ENCODE measurements at regions not wholly inside any gene's neighbourhood (a gene's known extent, or its start where the extent isn't known, plus 50 kb on each side); places are given as distances from the start of the nearest gene placed in this dataset.

DNA sequence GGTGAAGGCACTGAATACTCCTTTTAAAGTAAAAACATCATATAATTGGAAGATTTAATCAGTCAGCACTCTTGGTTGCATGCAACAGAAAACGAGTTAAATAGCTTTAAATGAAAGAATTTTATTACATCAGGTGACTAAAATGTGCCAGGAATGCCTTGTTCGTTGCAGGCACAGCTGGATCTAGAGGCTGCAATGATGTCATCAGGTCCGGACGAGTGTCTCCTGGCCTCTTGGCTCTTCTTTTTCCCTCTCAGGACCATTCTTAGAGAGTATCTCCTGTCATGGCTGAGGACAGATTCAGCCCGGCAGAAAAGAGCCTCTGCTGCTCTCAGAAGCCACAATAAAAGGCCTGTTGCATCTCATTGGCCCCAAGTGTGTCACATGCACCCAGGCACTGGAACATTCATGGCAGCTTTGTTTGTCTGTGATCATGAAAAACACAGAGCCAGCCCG lies 510.7 kb upstream of the SULF2 start:
- H3K4me1 ChIP-seq (ENCODE audit: control insufficient read depth, insufficient read depth, low read length) = peaks cover 9% of the 10 kb centered on the region
- DNase-seq (ENCODE audit: low read depth in 4 of 6, low spot score in 6 of 6) = no peak
- H3K9me3 ChIP-seq (ENCODE audit: control insufficient read depth, insufficient read depth, low read length) = peaks cover 2% of the 10 kb centered on the region
- peaks cover 3% of the 10 kb centered on the region for H3K27me3 ChIP-seq (ENCODE audit: control insufficient read depth, insufficient read depth, low read length)
- no peaks in the 10 kb centered on the region for H3K36me3 ChIP-seq (ENCODE audit: control insufficient read depth, insufficient read depth, low read length)
- no peak overlapping the region for H3K4me3 ChIP-seq (ENCODE audit: low read depth, low read length)
- 67% methylated on average over 4 of the region's 6 CpGs for WGBS (ENCODE audit: insufficient coverage)
- H3K27ac ChIP-seq (ENCODE audit: low read depth, low read length) = peak overlapping the region; percentile 62

GRCh38 chr20:48295445-48295903 lies 510.2 kb upstream of the SULF2 start:
- peak in 2 of 6 donors; percentile 73 to 84 for DNase-seq (ENCODE audit: low read depth in 4 of 6, low spot score in 6 of 6)
- WGBS (ENCODE audit: insufficient coverage) = no CpG with 5 or more reads among the region's 5 CpGs
- no peak overlapping the region for H3K4me3 ChIP-seq (ENCODE audit: low read depth, low read length)

DNA sequence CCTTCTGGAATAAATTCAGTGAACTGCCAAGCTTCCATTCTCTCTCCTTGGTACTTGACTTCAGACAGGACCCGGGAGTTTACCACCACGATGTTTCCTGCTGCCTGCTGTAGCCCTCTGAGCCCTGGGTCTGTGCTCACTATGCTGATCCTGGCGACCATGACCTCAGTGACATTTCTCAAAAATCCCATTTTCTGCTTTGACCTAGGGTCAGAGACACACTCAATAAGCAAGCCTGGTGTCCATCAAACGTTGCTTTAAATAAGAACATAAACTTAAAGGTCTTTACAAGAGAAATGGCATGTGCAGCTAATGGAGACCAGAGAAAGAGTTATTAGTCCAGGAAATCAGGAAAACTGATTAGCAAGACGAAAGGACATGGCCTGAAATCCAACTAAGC lies 509.7 kb upstream of the SULF2 start:
- Histone ChIP-seq H3K4me1 (ENCODE audit: control insufficient read depth, insufficient read depth, low read length) (peaks cover 9% of the 10 kb centered on the region), H3K27me3 (ENCODE audit: control insufficient read depth, insufficient read depth, low read length) (peaks cover 3% of the 10 kb centered on the region), H3K36me3 (ENCODE audit: control insufficient read depth, insufficient read depth, low read length) (no peaks in the 10 kb centered on the region), H3K27ac (ENCODE audit: low read depth, low read length) (peak overlapping the region; percentile 42), H3K4me3 (ENCODE audit: low read depth, low read length) (no peak overlapping the region), H3K9me3 (ENCODE audit: control insufficient read depth, insufficient read depth, low read length) (peaks cover 2% of the 10 kb centered on the region)
- 77% methylated on average over 4 of the region's 5 CpGs for WGBS (ENCODE audit: insufficient coverage)
- no peak for DNase-seq (ENCODE audit: low read depth in 4 of 6, low spot score in 6 of 6)

More at GRCh38 chr20:48295445-48295903, 510.2 kb upstream of the SULF2 start:
- Histone ChIP-seq H3K27me3 (ENCODE audit: control insufficient read depth, insufficient read depth, low read length) (peaks cover 3% of the 10 kb centered on the region), H3K4me1 (ENCODE audit: control insufficient read depth, insufficient read depth, low read length) (peaks cover 9% of the 10 kb centered on the region), H3K36me3 (ENCODE audit: control insufficient read depth, insufficient read depth, low read length) (no peaks in the 10 kb centered on the region), H3K27ac (ENCODE audit: low read depth, low read length) (peak overlapping the region; percentile 62), H3K9me3 (ENCODE audit: control insufficient read depth, insufficient read depth, low read length) (peaks cover 2% of the 10 kb centered on the region)

- H3K4me3 ChIP-seq (ENCODE audit: low read depth, low read length) = no peak overlapping the region
- WGBS (ENCODE audit: insufficient coverage) = 100% methylated on average over 3 of the region's 5 CpGs
- no peak for DNase-seq (ENCODE audit: low read depth in 4 of 6, low spot score in 6 of 6)
- no peaks in the 10 kb centered on the region for H3K36me3 ChIP-seq (ENCODE audit: control insufficient read depth, insufficient read depth, low read length)
- H3K27ac ChIP-seq (ENCODE audit: low read depth, low read length) = no peak overlapping the region
- peaks cover 9% of the 10 kb centered on the region for H3K4me1 ChIP-seq (ENCODE audit: control insufficient read depth, insufficient read depth, low read length)
- H3K9me3 ChIP-seq (ENCODE audit: control insufficient read depth, insufficient read depth, low read length) = peaks cover 2% of the 10 kb centered on the region
- peaks cover 3% of the 10 kb centered on the region for H3K27me3 ChIP-seq (ENCODE audit: control insufficient read depth, insufficient read depth, low read length)
Observed at GRCh38 chr20:48294196-48294595, 508.9 kb upstream of the SULF2 start.

GRCh38 chr20:48293671-48294070 lies 508.4 kb upstream of the SULF2 start:
- Histone ChIP-seq H3K9me3 (ENCODE audit: control insufficient read depth, insufficient read depth, low read length) (peaks cover 2% of the 10 kb centered on the region), H3K4me1 (ENCODE audit: control insufficient read depth, insufficient read depth, low read length) (peaks cover 4% of the 10 kb centered on the region), H3K36me3 (ENCODE audit: control insufficient read depth, insufficient read depth, low read length) (no peaks in the 10 kb centered on the region), H3K27ac (ENCODE audit: low read depth, low read length) (no peak overlapping the region), H3K4me3 (ENCODE audit: low read depth, low read length) (no peak overlapping the region), H3K27me3 (ENCODE audit: control insufficient read depth, insufficient read depth, low read length) (peaks cover 3% of the 10 kb centered on the region)
- peak in 1 of 6 donors; percentile 24 for DNase-seq (ENCODE audit: low read depth in 4 of 6, low spot score in 6 of 6)
- 73% methylated on average over 3 of the region's 4 CpGs for WGBS (ENCODE audit: insufficient coverage)

DNA sequence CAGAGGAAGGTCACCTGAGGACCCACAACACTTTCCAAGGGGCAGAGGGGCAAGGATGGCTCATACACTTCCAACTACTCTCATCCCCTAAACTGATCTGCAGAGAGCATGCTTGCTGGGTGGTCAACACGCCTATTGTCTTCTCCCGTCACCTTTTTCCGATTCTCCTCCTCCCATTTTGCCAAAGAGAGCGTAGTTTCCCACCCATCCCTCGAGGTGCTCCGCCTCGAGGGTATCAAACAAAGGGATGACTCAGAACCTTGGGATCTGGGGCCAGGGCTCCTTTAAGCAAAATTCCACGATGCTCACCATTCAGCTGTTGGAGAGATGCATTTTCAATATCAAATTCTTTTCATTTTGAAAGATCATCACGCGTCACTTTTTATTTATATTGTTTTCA lies 507.5 kb upstream of the SULF2 start:
- Histone ChIP-seq H3K4me3 (ENCODE audit: low read depth, low read length) (no peak overlapping the region), H3K9me3 (ENCODE audit: control insufficient read depth, insufficient read depth, low read length) (no peaks in the 10 kb centered on the region), H3K4me1 (ENCODE audit: control insufficient read depth, insufficient read depth, low read length) (peaks cover 4% of the 10 kb centered on the region), H3K27me3 (ENCODE audit: control insufficient read depth, insufficient read depth, low read length) (peaks cover 3% of the 10 kb centered on the region), H3K36me3 (ENCODE audit: control insufficient read depth, insufficient read depth, low read length) (no peaks in the 10 kb centered on the region), H3K27ac (ENCODE audit: low read depth, low read length) (no peak overlapping the region)
- DNase-seq (ENCODE audit: low read depth in 4 of 6, low spot score in 6 of 6) = no peak
- 64% methylated on average over 7 of the region's 10 CpGs for WGBS (ENCODE audit: insufficient coverage)

GRCh38 chr20:48291896-48292295 lies 506.6 kb upstream of the SULF2 start:
- peak in 1 of 6 donors; percentile 91 for DNase-seq (ENCODE audit: low read depth in 4 of 6, low spot score in 6 of 6)
- no peaks in the 10 kb centered on the region for H3K9me3 ChIP-seq (ENCODE audit: control insufficient read depth, insufficient read depth, low read length)
- H3K4me3 ChIP-seq (ENCODE audit: low read depth, low read length) = no peak overlapping the region
- H3K36me3 ChIP-seq (ENCODE audit: control insufficient read depth, insufficient read depth, low read length) = no peaks in the 10 kb centered on the region
- H3K4me1 ChIP-seq (ENCODE audit: control insufficient read depth, insufficient read depth, low read length) = peaks cover 8% of the 10 kb centered on the region
- 73% methylated on average over 3 of the region's 4 CpGs for WGBS (ENCODE audit: insufficient coverage)
- no peak overlapping the region for H3K27ac ChIP-seq (ENCODE audit: low read depth, low read length)
- H3K27me3 ChIP-seq (ENCODE audit: control insufficient read depth, insufficient read depth, low read length) = peaks cover 3% of the 10 kb centered on the region

DNA sequence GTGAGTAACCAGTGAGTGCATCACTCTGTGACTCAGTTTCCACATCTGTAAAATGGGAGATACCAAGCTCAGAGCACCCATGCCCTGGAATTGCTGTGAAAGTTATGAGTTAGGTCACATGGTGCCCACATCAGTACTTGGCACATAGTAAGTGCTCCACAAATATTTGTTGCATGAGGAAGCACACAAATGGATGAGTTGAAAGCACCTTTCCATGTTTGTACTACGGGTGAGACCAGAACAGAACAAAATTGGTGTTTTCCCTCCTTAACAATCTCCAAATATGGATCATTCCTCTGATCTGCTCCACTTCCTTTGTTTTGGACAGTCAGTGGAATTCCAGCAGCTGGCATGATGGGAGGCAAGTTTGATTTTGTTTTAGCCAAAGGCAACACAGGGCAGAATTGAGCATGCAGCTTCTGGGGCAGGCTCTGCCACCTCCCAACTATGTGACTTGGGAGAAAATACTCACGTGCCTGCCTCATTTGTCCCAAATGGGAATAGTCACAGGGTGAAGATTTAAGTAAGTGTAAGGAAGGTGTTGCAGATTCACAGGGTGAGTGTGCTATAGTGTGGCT lies 503.7 kb upstream of the SULF2 start:
- DNase-seq (ENCODE audit: low read depth in 4 of 6, low spot score in 6 of 6) = no peak
- Histone ChIP-seq H3K9me3 (ENCODE audit: control insufficient read depth, insufficient read depth, low read length) (no peaks in the 10 kb centered on the region), H3K27me3 (ENCODE audit: control insufficient read depth, insufficient read depth, low read length) (no peaks in the 10 kb centered on the region), H3K4me3 (ENCODE audit: low read depth, low read length) (no peak overlapping the region), H3K4me1 (ENCODE audit: control insufficient read depth, insufficient read depth, low read length) (peaks cover 10% of the 10 kb centered on the region), H3K36me3 (ENCODE audit: control insufficient read depth, insufficient read depth, low read length) (no peaks in the 10 kb centered on the region), H3K27ac (ENCODE audit: low read depth, low read length) (no peak overlapping the region)
- WGBS (ENCODE audit: insufficient coverage) = 100% methylated on average over 1 of the region's 2 CpGs

- Histone ChIP-seq H3K27ac (ENCODE audit: low read depth, low read length) (peak overlapping the region; percentile 73), H3K4me3 (ENCODE audit: low read depth, low read length) (no peak overlapping the region), H3K36me3 (ENCODE audit: control insufficient read depth, insufficient read depth, low read length) (no peaks in the 10 kb centered on the region), H3K9me3 (ENCODE audit: control insufficient read depth, insufficient read depth, low read length) (no peaks in the 10 kb centered on the region), H3K4me1 (ENCODE audit: control insufficient read depth, insufficient read depth, low read length) (peaks cover 21% of the 10 kb centered on the region), H3K27me3 (ENCODE audit: control insufficient read depth, insufficient read depth, low read length) (no peaks in the 10 kb centered on the region)
- DNase-seq (ENCODE audit: low read depth in 4 of 6, low spot score in 6 of 6) = peak in 1 of 6 donors; percentile 30
- 85% methylated on average over 3 of the region's 6 CpGs for WGBS (ENCODE audit: insufficient coverage)
Observed at GRCh38 chr20:48287552-48288170, 502.4 kb upstream of the SULF2 start.

- WGBS (ENCODE audit: insufficient coverage) = 42% methylated on average over 6 of the region's 7 CpGs
- H3K9me3 ChIP-seq (ENCODE audit: control insufficient read depth, insufficient read depth, low read length) = no peaks in the 10 kb centered on the region
- H3K4me1 ChIP-seq (ENCODE audit: control insufficient read depth, insufficient read depth, low read length) = peaks cover 21% of the 10 kb centered on the region
- peak in 3 of 6 donors; percentile 21 to 67 (median 60) for DNase-seq (ENCODE audit: low read depth in 4 of 6, low spot score in 6 of 6)
- peak overlapping the region; percentile 73 for H3K27ac ChIP-seq (ENCODE audit: low read depth, low read length)
- H3K36me3 ChIP-seq (ENCODE audit: control insufficient read depth, insufficient read depth, low read length) = no peaks in the 10 kb centered on the region
- no peak overlapping the region for H3K4me3 ChIP-seq (ENCODE audit: low read depth, low read length)
- no peaks in the 10 kb centered on the region for H3K27me3 ChIP-seq (ENCODE audit: control insufficient read depth, insufficient read depth, low read length)
Observed at GRCh38 chr20:48287021-48287494, 501.8 kb upstream of the SULF2 start.

Measured in spinal cord (tissue), 9 donors.